Activated CD8-positive, alpha-beta memory T cell treated with anti-CD3 and anti-CD28 coated beads, Interleukin-2, amount 50 U/mL, for 1 hour (primary cell): ENCODE measurements at regions not wholly inside any gene's neighbourhood (a gene's known extent, or its start where the extent isn't known, plus 50 kb on each side); places are given as distances from the start of the nearest gene placed in this dataset.
"Not testable (repeated sequence)": the region's sequence is repeated elsewhere in the genome, so short reads cannot be mapped to it uniquely, and the experiment has no call there.

Experiments
- DNase-seq: peaks from one replicate; pipeline ENCODE4 v3.0.0-alpha.2; 2020; ENCODE audit errors: extremely low read depth

DNA sequence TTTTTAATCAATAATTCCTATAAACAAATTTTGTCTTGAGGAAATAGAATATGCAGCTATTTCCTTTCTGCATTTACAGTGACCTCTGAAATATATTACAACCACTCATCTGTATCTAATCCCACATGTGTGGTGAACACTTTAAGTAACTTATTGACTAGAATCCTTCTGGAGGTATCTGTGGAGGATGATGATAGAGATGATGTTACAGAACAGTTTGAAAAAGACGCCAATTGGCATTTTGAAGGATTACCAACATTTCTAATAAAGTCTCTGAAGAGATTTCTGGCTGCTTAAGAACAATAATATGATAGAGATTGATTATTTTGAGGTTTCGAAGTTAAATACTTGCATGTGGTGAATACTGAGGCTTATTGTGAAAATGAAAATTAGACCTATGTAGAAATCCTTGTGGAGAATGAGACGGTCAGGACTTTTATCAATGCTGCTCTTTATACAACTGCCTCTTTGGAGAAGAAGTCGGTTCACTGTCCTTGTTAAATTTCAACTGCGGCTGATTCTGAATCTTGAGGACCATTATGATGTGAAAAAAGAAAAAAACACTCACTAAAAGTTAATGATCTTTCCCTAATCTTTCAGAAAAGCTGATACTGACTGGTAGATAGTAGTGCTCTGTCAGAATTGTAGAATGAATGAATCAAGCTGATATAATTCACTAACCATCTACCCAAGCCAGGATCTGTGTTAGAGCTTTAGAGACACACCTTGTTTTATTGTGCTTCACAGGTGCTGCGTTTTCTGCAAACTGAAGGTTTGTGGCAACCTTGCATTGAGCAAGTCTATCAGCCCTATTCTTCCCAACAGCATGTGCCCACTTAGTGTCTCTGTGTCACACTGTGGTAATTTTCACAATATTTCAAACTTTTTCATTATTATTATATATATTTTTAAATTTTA lies 204.7 kb downstream of the SPRY1 start:
- DNase-seq, result no peak

DNA sequence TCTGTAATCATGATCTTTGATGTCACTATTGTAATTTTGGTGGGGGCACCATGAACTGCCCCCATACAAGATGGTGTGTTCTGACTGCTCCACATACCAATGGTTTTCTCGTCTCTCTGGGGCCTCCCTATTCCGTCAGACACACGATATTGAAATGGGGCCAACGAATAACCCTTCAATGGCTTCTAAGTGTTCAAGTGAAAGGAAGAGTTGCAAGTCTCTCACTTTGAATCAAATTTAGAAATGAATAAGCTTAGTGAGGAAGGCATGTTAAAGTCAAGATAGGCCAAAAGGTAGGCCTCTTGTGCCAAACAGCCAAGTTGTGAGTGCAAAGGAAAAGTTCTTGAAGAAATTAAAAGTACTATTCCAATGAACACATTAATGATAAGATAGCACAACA lies 205.4 kb downstream of the SPRY1 start:
- DNase-seq, result no peak

DNA sequence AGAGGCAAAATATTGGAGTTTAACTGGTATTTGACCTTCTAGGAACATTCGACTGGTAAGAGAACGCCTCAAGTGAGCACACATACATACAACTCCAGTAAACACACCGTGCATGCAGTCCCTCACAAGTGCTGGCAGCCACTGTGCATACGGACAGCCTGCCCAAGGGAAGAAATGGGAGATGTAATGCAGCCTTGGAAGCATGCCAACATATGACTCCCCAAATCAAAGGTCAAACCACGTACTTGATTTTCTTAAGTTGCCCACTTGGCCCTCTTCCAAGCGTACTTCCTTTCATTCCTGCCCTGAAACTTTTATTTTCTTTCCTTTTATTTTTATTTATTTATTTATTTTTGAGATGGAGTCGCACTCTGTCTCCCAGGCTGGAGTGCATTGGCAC lies 206.6 kb downstream of the SPRY1 start:
- DNase-seq, result no peak

DNA sequence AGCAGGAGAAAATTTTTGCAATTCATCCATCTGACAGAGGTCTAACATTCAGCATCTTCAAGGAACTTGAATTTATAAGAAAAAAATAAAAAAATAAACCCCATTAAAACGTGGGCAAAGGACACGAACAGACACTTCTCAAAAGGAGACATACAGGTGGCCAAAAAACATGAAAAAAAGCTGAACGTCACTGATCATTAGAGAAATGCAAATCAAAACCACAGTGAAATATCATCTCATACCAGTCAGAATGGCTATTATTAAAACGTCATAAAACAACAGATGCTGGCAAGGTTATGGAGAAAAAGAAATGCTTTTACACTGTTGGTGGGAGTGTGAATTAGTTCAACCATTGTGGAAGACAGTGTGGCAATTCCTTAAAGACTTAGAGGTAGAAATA lies 209.2 kb downstream of the SPRY1 start:
- not testable (repeated sequence) for DNase-seq

DNA sequence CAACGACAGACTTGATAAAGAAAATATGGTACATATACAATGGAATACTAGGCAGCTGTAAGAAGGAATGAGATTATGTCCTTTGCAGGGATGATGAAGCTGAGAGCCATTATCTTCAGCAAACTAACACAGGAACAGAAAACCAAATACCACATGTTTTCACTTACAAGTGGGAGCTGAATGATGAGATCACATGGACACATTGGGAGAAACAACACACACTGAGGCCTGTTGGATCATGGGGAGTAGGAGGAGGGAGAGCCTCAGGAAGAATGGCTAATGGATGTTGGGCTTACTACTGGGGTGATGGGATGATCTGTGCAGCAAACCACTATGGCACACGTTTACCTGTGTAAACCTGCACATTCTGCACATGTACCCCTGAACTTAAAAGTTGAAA lies 209.7 kb downstream of the SPRY1 start:
- no peak for DNase-seq

DNA sequence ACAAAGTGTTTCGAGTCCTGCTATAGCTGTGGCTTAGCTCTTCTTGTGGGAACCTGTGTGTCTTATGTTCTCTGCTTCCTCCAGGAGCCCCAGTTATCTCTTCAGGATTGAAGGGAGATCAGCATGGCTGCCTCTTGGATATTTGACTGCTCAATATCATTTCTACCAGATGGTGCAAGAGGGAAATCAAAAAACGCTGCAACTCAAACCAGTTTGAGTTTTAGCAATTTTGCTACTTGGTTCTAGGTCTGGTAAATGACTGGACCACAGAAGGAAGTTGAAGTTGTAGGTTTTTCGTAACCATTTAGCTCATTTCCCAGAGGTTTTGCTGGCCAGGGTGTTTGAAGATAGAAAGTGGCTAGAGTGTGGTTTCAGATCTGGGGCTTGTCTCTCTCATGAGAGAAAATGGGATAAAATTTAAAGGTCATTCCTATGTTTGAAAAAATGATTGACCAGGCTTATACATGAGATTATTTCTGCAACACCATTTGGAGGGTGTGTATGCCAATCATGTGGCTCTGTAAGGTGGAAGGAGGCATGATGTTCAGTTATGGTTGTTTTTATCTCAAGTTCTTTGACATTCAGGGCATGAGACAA lies 210.4 kb downstream of the SPRY1 start:
- DNase-seq, result no peak

DNA sequence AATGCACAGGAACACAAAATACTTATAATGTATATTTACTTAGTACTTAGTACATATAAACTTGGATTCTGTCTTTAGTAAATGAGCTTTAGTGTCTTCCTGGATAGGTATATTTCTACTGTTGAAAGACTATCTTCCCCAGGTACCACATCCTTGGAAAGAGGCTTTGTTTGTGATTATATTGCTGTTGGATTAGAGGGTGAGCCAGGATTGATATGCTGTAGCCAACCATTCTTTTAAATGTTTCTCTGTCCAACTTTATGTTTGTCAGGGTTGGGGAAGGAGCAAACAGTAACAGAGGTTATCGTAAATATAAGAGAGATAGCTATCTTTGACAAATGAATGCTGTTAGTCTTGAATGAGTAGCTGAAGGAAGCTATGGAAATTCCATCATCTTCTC lies 213.2 kb downstream of the SPRY1 start:
- DNase-seq, result no peak

DNA sequence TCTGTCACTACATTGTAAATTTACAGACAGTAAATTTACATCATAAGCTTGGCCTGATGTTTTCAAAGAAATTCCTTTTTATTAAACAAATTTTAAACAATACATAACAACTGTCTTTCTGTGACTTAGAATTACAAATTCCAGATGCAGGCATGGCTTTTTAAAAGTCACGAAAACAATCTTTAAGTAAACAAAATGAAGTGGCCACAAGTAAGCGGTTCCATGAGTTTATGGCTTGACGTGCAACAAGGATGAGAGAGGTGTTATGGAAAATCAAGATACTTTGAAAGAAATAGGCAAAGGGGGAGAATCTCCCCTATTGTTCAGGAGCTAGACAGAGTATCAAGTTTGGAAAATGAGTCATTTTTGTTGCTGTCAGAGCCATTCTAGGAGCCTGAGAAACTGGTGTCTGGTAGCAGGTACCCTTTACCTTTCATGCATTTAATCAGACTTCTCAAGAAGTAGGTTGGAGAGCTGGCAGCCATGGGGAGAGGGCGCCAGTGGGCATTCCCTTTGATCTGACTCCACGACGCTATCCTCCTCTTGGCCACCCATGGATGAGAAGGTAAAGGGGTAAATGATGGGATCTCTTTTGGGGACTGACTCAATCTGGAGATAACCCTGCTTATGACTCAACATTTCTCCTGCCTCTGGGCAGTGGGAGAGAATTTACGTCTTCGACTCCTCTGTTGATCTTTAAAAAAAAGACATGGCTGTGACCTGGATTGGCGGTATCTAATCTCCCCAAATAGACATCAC lies 217.2 kb downstream of the SPRY1 start:
- DNase-seq, result no peak

DNA sequence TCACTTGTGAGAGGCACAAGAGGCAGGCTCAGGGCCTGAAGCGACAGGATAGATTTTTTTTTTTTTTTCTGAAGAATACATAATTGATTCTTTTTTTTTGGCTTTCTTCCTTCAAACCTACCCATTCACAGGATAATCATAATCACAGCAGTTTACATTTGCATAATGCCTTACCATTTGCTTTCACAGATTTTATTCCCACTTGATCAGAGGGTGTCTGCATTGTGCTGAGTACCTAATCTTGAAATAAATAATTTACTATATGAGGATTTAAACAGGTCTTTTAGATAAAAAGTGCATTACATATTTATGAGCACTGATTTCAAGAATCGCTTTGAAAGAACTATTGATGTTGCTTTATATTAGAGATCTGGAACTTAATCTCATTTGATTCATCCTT lies 219.3 kb downstream of the SPRY1 start:
- DNase-seq, result no peak

DNA sequence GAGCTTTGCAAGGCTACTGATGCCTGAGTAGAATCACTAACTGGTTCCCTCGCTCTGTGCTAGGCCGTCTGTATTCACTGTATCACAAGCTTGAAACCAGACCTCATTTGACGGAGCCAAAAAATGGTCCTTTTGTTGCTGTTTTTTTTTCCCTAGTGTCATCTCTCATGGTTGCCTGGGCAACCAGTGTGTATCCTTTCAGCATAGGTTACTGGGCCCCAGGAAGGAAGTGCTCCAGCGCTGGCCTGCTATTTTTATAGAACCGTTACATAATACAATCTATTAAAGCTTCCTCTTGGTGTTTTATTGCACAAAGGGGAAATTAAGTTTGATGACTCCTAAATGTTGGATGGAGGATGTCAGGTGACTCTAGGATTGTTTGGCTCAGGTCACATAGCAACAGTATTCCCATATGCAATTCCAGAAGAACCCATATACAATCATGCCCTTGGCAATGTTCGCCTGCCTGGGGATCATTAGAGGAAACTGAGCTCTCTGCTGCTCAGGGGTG lies 220.4 kb downstream of the SPRY1 start:
- DNase-seq, result peak; percentile 36

DNA sequence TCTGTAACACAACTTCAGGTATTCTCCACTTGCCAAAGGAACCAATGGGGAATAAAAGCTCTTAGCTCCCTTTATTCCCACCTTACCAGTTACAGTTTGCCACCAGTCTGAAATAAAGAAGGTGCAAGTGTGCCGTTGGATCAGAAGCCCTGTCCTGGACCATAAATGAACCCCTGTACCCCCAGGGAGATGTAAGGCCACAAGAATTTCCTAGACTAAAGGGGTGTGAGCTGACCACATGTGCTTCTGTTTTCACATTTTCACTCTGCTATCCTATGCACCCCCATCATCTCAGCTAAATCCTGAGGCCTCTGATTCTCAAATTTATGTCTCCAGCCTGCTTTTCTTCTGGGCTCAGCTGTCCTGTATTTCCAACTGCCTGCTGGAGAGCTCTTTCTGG lies 221.2 kb downstream of the SPRY1 start:
- DNase-seq, result no peak

DNA sequence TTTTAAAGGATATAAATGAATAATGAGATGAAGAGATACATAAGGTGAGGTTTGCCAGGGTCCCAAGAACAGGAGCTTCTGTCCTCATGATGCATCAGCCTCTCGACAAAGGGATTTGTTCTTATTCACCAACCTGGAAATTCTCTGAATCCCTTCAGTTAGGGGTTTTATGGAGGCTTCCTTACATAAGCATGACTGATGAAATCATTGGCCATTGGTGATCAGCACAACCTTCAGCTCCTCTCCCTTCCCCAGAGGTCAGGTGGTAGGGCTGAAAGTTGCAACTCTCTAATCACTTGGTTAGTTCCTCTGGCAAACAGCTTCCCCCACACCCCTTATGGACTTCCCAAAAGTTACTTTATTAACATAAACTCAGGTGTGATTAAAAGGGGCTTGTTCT lies 222.0 kb downstream of the SPRY1 start:
- no peak for DNase-seq

DNA sequence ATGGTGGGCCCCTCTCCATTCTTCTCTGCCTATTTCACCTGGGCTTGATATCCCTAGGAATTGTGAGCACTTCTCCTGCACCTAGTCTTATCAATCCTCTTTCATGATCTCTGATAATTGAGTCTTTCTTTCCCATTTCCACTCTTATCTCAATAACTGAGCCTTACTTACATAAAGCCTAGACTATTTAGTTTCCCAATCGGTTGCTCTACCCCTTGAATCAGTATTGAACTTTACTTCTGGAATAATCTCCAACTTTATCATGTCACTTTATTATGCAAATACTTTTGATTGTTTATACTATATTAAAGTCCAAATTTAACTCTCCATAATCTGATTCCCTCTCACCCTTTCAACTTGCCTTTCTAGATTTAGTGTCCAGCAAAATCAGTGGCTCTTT lies 222.7 kb downstream of the SPRY1 start:
- DNase-seq, result no peak

DNA sequence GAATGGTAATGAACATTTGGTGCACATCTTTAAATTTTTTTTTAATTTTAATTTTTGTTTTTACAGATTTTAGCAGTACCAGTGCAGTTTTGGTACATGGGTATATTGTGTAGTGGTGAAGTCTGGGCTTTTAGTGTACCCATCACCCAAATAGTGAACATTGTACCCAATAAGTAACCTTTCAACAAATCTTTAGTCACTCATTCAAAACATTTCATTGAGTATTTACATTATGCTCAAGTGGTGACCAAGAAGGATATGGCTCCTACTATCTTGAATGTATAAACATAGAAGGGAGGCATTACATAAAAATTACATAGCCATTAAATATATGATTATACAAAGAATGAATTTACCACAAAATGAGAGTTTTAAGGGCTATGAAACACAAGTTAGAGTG lies 223.3 kb downstream of the SPRY1 start:
- DNase-seq, result no peak

DNA sequence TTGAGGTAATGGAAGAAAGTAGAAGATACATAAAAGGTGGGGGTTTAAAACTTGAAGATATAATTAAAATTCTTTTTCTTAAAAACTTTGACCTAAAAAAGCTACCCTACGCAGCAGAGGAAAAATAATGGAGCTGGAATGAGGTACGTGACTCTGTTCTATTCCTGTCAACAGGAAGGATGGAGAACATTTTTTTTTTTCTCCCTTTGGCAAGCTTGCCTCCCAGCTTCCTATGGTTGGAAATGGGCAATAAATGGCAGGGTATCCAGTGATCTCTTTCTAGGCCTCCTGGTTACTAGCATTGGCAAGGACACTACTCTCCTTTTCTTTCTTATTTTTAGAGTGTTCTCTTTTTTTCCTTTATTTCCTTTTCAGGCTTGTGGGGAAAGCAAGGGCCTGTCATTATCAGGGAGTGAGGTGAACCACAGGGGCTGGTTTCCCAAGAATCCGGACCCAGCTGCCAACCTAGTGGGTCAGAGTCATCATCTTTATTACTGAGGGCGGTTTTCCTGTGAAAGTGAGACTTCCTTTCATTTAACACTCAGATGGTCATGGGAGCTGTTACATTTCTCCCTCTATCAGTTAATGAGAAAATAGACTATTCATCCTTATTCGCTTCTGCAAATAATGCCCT lies 224.6 kb downstream of the SPRY1 start:
- DNase-seq, result no peak

DNA sequence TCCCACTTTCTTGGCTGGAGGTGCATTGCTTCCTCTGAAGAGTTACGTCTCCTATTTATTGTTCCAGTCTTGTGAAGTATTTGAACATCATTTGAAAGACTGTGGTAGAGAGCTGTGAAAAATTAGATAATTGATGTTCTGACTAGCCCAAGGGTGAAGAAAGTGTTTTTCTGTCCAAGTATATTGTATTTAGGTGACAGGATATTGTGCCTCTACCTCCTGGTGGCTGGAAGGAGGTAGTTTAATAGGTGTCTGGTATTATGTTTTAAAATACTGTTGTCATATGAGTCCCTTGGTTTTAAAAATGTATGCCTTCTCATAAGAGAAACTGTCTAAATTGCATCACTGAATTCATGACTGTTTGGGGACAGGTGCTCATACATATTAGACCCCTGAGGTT lies 226.0 kb downstream of the SPRY1 start:
- no peak for DNase-seq

DNA sequence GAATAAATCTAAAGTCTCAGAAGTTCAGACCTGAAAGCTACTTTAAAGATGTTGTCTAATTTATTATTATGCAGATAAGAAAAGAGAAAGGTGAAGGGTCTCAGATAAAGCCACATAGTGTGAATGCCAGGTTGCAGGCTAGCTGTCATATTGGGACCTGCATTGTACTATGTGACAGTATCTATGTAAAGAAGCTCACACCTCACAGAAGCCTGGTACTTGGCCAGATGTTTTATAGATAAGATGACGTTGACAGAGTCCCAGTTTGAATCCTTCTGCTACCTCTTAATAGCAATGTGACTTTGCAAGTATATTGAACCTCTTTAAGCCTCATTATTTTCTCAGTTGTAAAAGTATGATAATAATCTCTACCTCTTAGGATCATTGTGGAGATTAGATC lies 227.0 kb downstream of the SPRY1 start:
- DNase-seq, result no peak

DNA sequence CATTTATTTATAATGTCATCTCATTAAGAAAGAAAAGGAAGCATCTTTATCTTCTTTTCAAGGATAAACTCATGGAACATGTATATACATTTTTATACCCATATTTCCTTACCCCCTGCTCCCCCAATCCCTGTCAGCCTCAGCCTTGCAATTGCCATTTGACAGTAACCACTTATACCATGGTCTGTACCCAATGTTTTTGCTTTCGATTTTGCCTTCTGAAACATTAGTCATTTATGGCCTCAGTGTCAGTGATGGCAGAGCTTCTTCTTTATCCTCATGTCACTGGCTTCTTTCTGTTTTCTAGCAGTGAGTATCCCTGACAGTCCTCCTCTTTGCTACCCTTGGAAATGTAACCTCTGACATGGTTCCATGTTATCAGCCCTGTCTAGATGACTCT lies 228.4 kb downstream of the SPRY1 start:
- no peak for DNase-seq

DNA sequence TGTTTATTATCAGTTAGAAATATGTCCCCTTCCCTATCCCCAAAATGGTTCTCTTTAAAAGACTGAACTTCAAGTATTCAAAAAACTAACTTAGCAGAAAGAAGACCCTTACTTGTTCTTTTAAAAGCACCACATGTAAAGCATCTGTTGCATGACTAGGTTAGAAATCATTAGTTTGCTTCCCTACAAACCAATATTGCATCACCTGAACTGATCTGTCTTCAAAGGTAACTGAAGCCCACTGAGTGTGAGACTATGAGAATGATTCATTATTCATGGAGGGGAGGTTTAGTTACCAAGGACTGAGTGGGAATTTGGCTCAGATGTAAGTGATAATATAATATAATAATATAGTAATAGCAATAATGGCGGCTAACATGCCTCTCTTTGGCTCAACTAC lies 231.7 kb downstream of the SPRY1 start:
- DNase-seq, result no peak

DNA sequence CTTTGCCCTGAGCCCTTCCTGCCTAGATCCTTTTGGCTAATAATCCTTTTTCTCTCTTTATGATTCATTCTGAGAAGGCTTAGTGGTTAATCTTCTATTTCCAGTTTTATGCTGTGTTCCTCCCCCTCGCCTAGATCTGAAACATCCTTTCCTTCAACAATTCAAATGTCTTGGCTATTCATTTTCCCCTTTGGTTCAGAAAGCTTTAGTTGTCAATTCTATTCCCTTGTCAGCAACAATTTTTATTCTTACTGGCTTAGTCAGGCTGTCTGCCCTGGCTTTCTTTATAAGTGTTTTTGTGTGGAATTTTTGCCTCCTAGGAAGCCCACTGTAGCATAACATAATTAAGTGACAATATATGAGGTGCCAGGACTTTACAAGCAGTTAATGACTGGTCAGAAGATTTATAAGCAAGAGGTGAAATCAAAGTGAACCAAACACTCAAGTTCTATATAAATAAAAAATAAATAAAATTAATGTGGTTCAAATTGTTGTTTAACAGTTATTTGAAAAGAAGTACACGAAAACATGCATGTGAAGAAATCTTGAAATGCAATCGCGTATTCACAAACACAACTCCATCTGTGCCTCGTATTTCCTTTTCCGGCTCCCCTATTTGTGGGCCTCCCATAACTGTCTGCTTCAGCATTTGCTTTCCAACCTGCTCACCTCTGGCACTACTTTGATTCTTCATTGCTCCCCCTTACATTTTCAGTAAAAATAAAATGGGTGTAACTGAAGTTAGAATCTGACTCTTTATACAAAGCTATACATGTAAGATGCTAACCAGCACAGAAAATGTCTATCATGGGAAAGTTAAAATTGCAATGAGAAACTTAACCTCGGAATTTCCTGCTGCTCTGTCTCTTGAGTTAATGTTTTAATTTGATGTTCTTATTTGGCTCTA lies 235.4 kb downstream of the SPRY1 start:
- DNase-seq, result no peak

DNA sequence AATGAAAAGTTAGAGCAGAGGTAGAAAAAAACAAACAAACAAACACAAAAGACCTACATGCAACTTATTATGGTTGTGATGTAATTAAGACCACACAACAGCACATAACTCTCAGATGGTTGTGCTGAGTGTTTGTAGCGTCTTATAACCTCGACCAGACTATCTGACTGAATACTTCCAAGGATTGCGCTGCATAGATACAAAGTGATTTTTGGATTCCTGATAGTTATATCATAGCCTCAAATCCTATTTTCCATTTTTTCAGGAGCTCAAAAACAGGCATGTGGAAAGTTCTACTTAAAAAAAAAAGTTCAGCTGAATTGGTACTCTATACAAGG lies 236.1 kb downstream of the SPRY1 start:
- DNase-seq, result no peak
